HG03135 (cell line): ENCODE measurements at regions not wholly inside any gene's neighbourhood (a gene's known extent, or its start where the extent isn't known, plus 50 kb on each side); places are given as distances from the start of the nearest gene placed in this dataset.

Experiments
- ATAC-seq: cut with Tn5 transposase; IDR thresholded peaks from one replicate; pipeline ENCODE4 v1.9.1; 2021; ENCODE audit warnings: mild to moderate bottlenecking, moderate library complexity; ENCODE audit not compliant: unreplicated experiment

DNA sequence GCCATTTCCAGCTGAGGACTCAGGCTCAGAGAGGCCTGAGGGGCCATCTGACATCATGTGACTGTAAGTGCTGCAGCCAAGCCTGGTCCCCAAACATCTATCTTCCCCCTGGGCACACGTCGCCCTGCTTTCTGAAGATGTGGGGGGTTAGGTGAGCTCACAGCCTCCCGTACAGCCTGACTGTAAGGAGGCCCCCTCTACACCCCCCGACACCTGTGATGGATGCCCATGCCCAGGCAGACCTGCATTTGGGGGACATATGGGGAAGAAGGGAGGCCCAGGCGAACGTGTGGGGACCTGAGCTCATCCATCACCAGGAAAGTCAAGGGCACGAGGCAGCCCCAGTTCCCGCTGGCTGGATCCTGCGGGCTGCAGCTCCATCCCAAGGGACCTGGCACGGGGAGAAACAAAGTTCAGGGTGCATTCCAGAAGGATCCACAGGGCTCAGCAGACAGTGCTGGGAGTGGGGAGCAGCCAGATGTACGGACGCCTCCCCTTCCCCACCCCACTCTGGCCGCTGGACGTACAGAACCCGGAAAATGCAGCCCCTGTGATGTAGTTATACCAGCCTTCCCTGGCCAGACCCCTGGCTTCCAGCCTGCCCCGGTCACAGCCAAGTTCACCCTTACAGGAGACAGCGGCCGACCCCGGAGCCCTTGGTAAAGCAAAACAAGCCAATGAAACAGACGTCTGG lies 1431.4 kb downstream of the BRD1 start:
- ATAC-seq: no peak

DNA sequence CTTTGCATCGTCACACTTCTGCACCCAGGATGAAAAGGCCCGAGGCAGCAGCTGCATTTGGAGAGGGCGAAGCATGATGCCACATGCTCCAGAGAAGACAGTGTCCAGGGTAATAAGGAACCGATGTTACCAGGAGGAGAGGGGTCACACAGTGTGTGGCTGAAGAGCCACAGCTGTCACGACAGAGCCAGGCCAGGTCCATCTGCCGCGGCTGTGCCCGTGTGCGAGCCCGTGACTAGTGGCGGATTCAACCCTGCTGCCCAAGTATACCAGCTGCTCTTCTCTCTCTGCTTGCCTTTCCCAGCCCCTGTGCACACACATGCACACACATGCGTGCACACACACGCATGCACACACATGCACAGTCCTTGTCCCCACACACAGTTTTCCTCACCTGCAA lies 1432.5 kb downstream of the BRD1 start:
- ATAC-seq: no peak

DNA sequence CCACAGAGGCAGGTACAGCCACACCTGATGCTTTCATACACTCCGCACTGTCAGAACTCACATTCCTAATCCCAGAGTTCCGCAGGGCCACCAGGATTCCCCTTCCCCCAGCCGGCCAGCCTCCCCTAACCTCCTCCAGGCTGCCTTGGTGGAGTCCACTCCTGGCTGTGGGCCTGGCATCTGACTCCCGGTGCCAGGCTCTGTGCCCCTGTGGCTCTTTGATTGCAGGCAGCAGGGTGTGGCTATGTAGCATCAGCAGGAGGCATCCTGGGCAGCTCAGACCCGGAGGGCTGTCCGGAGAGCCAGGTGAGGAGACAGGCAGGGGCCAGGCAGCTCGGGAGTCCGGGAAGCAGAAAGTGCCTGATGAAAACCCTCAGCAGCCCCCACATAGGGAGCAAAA lies 1432.9 kb downstream of the BRD1 start:
- no peak for ATAC-seq

DNA sequence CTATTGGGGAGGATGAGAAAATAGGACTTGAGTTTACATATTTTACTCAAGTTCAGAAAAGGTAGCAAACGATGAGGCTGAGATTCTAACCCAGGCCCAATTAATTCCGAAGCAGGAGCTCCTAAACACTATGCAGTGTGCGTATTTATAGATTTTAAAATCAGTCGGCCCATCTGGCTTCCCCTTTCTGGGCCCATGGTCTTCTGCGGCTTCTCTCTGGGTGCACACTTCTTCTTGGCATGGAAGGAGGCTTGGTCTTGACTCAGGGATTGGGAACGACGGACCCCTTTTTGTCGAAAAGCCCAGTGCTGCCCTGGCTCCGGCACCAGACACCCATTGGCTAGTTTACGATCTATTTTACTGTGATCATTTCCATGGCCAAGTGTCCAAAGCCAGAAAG lies 1433.8 kb downstream of the BRD1 start:
- no peak for ATAC-seq

DNA sequence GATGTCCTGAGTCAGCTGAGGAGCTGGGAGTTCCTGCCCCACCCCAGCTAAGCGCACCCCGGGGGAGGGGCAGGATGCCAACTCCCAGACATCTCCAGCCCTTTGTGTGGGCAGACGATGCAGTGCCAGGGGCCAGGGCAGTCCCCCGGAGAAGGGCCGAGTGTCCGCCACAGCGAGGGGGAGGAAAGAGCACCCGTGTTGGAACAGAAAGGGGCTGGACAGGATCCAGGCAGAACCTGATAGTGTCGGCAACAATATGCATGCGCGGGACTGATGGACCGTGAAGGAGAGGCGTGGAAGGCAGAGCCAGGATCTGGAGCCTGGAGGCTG lies 1434.7 kb downstream of the BRD1 start:
- ATAC-seq: no peak

DNA sequence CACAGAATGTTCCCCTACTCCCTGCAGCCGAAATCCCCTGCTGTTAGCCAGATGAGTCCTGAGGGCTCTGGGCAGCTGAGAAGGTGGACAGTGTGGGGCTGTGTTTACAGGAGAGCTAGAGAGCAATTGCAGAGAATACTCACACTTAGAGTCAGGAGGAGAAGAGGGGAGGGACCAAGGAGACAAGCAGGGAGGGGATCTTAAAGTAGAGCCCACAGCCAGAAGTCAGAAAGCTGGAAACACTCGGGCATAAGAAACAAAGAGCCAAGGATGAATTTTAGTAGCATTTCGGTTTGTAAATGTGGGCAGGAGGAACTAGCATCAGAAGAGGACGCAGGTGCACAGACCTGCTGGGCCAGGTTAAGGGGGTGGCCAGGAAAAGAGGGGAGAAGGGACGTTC lies 1435.9 kb downstream of the BRD1 start:
- no peak for ATAC-seq

DNA sequence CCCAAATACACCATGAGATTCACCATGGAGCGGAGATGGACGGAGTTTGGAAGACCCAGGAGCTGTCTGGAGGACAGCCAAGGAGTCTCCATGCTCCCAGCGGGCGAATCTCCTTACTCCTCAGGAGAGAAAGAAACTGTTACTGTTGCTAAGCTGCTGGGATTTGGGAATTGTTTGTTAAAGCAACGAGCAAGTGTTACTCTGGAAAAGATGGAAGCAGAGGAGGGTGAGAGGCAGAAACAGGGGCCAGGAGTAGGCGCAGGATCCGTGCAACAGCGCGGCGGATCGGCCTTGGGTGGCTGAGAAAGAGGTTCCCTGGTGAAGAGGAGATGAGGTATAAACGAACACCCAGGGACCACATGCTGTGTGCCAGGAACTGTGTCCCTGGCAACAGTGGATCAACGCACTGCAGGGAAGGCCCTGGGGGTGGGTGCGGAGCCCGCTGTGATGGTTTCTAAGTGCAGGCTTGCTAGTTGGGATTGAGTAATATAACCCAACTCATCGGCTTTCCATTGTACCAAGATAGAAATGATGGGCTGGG lies 1436.4 kb downstream of the BRD1 start:
- ATAC-seq: no peak

DNA sequence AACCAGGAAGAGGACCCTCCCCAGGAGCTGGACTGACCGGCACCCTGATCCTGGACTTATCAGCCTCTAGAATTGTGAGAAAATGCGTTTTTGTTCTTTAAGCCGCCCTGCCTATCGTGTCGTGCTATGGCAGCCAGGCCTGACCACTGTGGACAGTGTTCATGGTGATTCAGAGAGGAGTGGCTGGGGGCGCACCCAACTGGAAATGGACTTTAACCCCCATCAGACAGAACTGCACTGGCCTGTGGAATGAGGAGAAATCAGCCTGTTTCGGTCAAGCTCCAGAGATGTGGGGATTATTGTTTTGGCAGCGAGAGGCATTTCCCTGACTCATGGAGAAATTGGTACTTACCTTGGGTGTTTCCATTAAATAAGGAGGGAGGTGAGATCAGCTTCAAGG lies 1437.8 kb downstream of the BRD1 start:
- ATAC-seq: no peak

DNA sequence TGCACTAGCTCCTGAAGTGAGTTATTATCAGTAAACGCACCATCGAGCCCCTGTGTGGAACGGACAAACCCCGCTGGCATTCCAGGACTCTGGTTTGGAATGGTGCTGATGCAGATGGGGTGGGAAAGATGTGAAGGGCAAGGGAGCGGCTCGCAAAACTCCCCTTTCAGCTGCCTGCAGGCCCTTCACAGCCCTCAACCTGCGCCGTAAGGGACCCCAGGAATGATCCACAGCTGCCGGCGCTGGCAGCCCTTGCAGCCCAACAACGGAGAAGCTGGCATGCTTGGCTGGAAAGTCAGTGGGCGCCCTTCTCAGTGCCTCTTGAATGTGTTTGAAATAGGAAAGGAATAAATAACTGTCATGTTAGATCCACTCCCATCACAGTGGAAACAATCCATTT lies 1445.5 kb downstream of the BRD1 start:
- no peak for ATAC-seq

DNA sequence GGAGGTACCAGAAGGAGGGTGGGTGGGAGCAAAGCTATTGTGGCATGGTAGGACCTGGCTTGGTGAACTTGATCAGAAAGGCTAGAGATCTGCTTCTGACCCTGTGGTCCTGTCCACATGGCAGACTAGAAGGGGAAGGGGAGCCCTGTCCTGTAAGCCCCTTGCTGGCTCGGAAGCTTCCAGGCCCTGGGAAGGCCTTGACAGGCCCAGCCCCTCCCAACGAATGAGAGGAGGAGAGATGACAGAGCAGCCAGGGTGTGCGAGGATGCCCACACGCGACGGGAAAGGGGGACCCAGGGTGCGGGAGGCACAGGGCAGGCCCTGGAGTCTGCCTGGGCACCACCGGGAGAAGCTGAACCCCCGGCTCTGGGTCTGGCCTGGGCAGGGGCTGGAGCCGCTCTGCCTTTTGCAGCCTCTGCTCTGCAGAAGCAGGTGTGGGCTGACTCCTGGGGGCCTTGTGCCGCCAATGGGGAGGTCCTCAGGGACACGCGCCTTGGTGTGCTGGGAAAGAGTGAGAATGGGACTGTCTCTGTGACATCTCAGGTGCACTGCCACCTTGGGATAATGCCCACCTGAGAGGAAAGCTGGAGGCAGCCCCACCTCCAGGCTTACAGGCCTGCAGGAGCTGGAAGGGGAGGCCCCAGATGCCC lies 1447.5 kb downstream of the BRD1 start:
- ATAC-seq: no peak

DNA sequence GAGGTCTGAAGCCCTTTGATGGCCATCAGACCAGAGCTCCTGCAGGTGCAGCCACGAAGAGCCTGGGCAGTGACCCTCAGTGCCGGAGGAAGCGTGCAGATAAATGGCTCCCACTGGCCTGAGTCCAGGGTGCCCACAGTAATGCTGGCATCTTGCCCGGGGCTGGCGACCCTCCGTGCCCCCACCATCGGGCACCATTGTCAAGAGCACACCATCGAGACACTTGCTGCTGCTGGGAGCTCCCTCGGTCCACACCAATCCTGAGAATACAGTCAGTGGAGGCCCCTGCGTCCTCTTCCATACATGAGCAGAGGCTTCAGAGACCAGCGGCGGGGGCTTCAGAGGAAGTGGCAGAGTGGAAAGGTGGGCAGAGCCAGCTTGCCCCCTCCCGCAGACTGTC lies 1448.3 kb downstream of the BRD1 start:
- ATAC-seq: no peak

DNA sequence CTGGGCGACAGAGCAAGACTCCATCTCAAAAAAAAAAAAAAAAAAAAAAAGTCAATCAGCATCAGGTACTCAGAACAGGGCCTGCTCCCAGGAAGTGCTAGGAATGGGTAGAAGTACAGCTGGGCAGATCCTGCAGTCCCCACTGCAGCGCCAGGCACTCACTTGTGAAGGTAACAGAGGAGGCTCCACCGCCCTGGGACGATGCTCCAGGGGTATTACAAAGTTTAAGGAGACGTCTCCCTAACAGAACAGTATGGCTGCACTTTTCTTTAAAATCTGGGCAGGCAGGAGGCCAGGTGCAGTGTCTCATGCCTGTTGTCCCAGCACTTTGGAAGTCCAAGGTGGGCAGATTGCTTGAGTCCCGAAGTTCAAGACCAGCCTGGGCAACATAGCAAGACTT lies 1449.0 kb downstream of the BRD1 start:
- ATAC-seq: no peak

DNA sequence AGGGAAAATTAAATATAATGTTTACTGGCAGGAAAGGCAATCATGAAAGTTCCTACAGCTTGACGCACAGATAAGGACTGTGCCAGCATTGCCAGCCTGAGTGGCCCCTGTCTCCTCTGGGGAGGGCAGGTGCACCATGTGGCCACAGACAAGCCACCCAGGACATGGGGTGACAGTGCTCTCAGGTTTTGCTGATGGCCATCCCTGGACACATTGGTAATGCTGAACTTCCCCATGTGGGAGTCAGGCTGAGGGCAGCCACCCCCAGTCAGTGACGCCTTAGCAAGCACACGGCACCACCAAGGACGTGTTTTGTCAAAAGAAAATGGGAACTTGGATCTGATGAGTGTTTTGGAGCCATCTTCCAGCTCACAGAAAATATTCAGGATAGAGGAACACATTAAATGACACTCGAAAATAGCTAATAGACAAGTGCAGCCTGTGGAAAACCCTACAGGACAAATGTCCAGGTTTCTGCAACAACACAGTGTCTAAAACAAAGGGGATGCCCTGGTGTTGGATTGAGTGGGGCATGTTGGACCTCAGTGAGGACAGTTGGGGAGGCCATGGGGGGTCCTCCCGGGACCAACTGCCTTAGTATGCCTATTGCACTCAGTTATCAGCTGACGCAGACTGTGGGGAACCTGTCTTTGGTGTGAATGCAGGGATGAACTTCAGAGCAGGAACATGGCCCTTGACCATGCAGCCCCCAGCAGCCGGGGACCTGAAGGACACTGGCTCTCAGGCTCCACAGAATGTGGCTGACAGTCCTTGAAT lies 1450.5 kb downstream of the BRD1 start:
- no peak for ATAC-seq

DNA sequence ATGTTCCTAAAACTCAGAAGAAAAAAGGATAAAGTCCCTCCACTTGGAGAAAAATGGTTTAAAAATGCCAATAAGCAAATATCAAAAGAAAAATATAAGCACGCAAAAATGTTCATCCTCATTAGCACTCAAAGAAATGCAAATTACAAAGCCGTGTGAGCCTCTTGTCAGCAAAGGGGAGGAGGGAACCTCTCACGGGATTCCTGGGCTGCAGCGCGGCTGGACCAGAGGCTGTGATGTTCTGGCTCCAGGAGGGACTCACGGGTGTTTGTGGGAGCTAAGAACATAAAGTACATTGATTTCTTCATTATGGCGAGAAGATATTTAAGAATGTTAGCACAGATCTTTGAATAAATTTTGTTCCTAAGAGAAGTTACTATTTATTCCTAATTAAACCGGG lies 1451.2 kb downstream of the BRD1 start:
- ATAC-seq: no peak

DNA sequence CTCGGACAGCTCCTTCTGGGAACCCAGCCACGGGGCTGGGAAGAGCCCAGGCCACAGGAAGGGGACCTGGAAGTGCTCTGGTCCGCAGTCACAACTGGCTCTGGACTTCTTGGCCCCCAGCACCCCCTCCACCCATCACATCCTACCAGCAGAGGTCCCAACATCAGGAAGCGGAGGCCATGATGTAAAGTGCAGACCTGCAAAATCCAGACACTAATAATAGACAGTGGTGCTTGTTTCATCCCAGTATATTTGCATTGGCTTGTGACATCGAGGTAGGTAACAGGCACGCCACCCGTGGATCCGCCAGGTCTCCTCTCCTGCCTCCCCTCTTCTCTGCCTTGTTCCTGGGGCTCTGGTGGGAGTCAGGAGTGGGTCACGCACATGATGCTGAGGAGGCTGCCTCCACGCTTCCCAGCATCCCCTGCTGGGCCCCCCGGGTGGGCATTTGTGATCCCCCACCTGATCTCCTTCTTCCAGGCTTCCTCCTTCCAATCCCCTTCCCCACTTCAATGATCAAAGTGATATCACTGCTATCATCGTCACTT lies 1454.0 kb downstream of the BRD1 start:
- ATAC-seq: no peak

DNA sequence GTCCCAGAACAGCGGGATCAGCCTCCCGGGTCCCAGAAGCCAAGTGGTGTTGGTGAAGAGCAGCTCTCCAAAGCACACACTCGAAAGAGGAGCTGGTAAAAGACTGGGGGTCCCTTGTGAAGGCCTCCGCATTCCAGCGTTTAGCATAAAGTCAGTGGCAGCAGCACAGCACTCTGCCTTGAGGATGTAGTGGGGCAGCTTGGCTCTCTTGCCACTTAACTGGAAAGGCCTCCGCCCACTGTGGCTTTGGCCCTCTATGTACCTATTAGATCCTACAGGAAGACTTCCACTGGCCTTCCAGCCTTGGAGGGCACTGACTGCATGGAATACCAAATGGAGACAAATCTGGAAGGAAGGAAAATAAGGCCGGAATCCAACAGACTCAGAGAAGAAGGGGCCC lies 1455.3 kb downstream of the BRD1 start:
- no peak for ATAC-seq

DNA sequence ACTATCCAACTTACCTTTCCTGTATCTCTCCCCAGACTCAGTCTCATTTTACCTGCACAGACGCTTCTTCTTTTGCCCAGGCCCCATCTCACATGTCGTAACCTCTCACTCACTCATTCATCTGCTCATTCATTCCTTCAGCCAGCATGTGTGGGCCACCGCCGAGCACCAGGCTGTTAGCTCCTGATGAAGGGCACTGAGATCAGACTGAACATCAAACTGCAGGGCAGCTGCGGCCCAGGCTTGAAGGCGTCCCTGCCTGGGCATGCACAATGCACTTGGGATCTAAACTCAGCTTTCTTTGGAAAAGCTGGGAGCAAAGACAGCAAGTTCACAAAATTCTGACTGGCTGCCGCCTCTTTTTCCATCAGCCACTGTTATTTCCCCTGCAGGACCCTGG lies 1456.3 kb downstream of the BRD1 start:
- no peak for ATAC-seq

DNA sequence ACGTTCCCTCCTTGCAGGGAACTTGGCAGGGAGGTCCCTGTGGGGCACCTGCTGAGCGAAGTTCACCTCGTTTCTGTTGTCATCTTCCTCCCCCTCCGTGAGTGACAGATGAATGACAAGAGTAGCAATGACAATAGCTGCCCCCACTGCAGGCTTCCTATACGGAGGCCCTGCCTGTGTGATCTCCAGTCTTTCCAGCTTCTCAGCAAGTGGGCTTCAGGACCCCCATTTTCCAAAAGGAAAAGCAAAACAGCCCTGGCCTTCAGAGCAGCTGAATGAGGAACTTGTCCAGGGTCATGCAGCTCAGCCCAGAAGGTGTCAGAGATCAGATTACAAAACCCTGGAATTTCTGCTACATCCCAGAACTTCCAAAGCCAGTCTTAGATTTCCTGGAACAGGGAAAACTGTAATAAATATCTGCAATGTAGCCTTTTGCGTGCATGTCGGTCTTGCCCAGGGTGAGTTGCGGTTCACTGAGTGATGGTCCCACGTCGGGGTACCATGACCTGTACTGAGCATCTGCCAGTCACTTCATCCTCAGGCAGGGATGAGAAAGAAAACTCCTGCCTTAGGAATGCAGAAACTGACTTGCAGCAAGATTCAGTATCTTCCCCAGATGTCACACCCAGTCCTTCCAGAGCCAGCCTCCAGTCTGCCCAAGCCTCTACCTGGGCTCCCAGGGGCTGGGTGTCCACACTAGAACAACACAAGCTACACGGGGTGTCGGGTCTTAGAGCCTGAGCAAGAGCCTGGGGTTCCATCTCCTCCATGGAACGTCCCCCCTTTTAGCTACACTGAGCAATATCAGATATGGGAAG lies 1457.0 kb downstream of the BRD1 start:
- no peak for ATAC-seq

DNA sequence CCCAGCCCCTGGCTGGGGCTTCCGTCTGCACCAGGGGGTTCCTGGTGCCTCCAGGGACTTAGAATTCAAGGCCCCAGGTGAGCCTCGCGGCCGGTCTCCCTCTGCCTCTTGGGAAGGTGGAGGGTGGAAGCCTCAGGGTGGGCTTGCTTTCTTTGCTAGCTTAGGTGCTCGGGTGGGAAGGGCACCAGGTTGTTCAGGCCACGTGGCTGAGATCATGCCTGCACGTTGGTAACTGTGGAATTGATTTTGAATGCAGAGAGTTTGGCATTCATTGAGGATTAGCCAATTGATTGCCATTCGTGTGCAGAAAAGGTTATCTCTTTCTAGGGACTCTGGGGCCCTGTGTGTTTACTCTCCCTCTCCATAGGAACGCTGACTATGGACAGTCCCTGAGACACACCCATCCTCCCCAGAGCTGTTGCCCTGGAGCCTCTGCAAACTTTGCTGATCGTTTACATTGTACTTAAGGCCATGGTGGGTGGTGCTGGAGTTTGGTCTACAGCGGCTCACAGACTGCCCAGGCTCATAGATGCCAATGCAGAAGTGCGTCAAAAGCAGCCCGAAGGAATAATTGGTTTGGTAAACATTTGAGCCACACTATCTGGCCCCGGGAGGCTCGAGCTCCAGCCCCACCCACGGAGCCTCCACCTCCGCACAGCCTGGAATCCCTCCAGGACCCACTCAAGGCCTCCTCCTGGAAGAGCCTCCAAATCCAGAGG lies 1457.7 kb downstream of the BRD1 start:
- ATAC-seq: no peak

DNA sequence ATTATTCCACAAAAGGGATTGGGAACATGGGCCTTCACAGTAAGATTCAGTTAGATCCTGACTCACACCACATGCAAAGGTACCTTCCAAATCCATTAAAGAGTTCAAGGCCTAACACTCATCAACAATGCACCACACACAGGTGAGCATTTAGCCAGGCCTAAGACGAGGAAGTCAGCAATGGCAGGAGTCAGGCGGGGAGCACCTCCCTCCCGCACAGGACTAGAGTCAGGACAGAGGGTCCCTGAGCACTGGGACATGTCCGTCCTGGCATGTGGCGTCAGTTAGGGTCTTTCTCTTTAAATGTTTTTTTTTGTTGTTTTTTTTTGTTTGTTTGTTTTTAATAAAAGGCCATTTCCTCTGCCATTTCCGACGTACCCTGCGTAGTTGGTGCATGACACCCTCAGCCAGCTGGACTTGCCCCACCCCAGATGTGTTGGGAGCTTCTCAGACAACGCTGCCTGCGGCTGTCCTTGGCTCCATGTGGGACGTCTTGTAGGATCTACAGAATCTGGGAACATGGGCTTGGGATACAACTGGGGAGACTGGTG lies 1458.6 kb downstream of the BRD1 start:
- ATAC-seq: no peak
